22Rv1 (cell line): ENCODE measurements at regions not wholly inside any gene's neighbourhood (a gene's known extent, or its start where the extent isn't known, plus 50 kb on each side); places are given as distances from the start of the nearest gene placed in this dataset.

ENCODE experiments used
- H3K27ac ChIP-seq: fragments of 450-650 bp; 2 replicates; pipeline ENCODE4 v1.5.1; 2017
- ZFX ChIP-seq: fragments of 450-650 bp; IDR thresholded peaks from 2 replicates; pipeline ENCODE4 v1.6.1; 2017; ENCODE audit warnings: antibody characterized with exemption, borderline replicate concordance
- TF ChIP-seq, protein P1 (sequence below): fragments of 450-650 bp; IDR thresholded peaks from 2 replicates; pipeline ENCODE4 v1.5.1; 2017; ENCODE audit warnings: mild to moderate bottlenecking

DNA sequence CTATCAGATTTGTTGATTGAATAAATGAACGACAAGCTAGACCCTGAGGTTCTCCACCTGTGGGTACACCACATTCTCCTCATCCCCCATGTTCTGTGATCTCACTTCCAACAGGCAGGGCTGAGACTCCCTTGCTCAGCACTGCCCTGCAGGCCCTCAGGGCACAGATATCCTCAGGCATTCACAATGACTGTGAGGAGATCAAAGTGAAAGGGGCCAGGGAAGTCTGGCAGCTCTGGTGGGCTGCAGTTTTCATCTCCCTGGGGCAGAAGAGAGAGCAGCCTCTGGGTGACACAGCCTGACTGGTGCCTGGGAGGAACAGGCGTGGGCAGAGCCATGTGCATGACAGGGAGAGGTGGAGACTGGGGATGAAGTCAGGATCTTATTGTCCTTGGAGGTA, 142.4 kb upstream of the C9orf72 start:
- H3K27ac ChIP-seq = no peak overlapping the region
- no peak for TF ChIP-seq ZFX
- TF ChIP-seq, protein P1, sequence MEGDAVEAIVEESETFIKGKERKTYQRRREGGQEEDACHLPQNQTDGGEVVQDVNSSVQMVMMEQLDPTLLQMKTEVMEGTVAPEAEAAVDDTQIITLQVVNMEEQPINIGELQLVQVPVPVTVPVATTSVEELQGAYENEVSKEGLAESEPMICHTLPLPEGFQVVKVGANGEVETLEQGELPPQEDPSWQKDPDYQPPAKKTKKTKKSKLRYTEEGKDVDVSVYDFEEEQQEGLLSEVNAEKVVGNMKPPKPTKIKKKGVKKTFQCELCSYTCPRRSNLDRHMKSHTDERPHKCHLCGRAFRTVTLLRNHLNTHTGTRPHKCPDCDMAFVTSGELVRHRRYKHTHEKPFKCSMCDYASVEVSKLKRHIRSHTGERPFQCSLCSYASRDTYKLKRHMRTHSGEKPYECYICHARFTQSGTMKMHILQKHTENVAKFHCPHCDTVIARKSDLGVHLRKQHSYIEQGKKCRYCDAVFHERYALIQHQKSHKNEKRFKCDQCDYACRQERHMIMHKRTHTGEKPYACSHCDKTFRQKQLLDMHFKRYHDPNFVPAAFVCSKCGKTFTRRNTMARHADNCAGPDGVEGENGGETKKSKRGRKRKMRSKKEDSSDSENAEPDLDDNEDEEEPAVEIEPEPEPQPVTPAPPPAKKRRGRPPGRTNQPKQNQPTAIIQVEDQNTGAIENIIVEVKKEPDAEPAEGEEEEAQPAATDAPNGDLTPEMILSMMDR = no peak

DNA sequence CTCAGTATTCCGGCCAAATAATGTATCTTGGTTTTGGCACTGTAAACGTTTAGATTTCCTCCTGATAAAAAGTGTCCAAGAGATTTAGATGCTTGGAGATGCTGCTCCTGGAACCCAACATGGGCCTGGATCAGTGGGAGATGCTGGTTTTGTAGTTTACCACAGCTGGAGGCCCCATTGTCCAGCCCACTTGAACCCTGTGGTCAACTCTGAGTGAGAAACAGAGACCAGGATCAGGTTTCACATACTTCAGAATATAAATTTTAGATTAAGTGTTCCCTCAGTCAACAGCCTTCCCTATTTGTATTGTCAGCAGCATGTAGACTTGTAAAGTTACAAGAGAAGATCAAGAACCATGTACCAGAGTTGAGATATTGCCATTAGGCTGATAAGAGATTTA, 144.7 kb upstream of the C9orf72 start:
- H3K27ac ChIP-seq = no peak overlapping the region
- no peak for TF ChIP-seq ZFX
- TF ChIP-seq, protein P1 = no peak

DNA sequence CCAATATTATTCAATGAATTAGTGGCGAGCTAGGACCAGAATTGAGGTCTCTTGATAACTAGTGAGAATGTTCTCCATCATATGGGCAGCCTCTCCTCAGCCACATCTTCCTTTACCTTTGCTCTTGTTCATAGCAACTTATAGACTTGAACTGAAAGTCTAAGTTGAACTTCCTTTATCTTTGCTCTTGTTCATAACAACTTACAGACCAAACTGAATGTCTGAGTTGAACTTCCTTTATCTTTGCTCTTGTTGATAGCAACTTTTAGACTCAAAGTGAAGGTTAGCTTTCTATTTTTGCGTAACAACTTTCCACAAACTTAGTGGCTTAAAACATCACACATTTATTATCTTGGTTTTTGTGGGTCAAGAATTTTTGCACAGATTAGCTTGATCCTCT, 146.4 kb upstream of the C9orf72 start:
- no peak overlapping the region for H3K27ac ChIP-seq
- TF ChIP-seq, protein P1 = no peak
- TF ChIP-seq ZFX = no peak

DNA sequence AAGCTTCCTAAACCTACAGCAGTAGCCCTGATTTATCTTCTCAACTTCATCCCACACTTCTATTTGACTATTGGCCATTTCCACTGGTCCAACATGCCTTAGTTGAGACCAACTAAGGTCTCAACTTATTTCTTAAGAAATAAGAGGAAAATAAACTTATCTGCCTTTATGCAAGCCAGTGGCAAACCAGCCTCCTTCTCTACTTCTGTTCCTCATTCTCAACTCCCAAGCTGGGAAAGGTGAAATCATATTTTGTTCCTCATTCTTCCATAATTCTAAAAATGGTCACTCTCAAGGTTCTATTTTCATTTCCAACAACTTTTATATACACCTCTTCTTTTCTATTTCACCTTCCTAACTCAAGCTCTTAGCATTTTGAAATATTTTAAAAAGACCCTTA, 149.6 kb upstream of the C9orf72 start:
- no peak overlapping the region for H3K27ac ChIP-seq
- TF ChIP-seq, protein P1 = no peak
- TF ChIP-seq ZFX = no peak

DNA sequence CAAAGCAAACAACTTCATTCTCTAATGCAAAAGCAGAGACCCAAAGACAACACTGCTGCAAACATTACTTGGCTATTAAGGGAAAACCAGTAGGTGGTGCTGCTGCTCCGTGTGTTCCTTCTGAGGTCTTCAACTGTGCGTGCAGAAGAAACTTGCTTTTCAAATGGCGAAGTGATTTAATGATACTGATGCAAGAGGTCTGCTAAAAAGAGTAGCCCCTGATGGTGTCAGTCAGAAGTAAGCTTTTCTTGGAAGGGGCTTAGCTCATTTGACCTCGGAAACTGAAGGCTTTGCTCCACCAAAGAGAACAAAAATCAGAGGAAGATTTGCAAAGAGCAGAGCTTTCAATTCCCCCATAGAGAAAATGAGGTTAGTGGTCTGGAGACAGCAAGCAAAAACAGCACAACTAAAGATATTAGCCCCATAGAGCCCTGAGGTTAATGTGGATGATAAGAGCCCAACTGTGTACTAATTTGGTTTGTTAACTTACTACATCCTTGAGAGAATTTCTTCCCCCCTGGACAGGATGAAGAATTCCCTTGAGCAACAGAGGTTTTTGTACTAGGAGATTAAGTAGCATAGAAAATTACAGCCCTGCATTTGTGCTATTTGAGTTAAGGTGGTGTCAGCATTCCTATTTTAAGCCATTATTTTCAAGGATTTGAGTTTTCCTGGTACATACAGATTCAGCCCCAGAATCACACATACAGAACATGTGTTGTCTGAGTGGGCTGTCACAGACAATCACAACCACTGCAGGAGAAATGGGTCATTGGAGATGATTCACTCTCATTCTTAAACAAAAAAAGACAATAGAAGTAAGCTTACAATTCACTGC, 153.2 kb upstream of the C9orf72 start:
- no peak for TF ChIP-seq ZFX
- TF ChIP-seq, protein P1 = peak; percentile 91
- no peak overlapping the region for H3K27ac ChIP-seq

DNA sequence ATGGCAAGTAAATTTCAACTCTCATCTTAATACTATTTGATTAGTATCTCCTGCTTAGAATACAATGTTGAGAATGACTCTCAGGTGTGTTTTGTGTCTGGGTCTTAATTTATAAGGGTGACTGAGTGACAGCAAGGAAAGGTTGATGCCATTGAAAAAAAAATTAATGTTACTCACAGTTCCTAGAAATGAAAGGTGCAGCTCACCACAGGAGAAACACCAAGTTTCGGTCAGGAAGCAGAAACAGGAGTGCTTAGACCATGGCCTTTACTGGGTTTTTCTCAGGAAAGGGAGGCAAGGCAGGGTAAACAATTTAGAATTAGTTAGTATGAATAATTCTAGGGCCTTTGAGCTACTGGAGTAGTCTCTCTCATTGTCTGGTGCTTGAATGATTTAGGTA, 159.2 kb upstream of the C9orf72 start:
- TF ChIP-seq ZFX = no peak
- TF ChIP-seq, protein P1 = no peak
- H3K27ac ChIP-seq = no peak overlapping the region

DNA sequence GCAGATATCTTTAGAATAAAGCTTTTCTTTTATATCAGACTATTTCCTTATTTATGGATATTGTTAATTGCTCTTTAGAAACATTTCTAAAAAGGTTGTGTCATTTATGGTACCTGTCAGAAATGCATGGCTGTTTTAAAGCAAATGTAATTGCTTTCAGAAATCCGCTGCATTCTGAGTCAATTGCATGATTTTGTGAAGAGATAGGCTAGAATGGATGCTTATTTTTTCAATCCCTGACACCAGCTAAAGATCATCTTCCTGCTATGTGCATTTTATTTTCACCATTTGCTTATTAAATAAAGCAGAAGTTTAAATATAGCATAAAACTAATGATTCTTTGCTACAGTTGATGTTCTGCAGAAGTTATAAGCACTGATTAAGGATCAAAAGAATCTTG, 170.2 kb upstream of the C9orf72 start:
- TF ChIP-seq ZFX = no peak
- TF ChIP-seq, protein P1 = no peak

More for the DNA sequence above, 170.2 kb upstream of the C9orf72 start:
- H3K27ac ChIP-seq = no peak overlapping the region
